ENCODE measurements at regions not wholly inside any gene's neighbourhood (a gene's known extent, or its start where the extent isn't known, plus 50 kb on each side); places are given as distances from the start of the nearest gene placed in this dataset.

- TF ChIP-seq CTCF (IDR thresholded peaks at IDR 0.05; ENCODE audit: insufficient read depth, low read length, poor library complexity, severe bottlenecking) (no peak), EZH2phosphoT487 (conservative IDR thresholded peaks at IDR 0.05; ENCODE audit: low read length) (no peak)
Measured at GRCh38 chr3:96760956-96761355, 53.4 kb upstream of the EPHA6 start.

All from SU-DHL-6 (cell line).